ENCODE measurements at regions not wholly inside any gene's neighbourhood (a gene's known extent, or its start where the extent isn't known, plus 50 kb on each side); places are given as distances from the start of the nearest gene placed in this dataset.

DNA sequence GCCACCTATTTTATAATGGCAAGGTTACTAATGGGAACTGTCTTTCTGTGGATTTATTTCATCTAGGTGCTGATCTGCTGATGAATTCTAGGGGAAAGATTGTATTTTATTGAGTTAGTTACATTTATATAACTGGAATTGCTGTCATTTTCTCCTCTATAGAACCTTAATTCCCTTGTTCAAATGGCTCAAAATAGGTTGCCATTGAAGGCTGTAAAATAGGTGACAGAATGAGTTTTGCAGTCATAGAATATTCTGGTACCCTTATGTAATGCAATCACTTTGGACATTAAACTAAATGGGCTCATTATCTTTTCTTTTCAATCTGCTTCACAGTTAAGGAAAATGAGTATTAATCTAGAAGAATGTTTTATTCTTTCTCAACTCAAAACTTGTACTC, 131.0 kb downstream of the CTH start:
- no peak overlapping the region for H3K27ac ChIP-seq (ENCODE audit: low read length)
- no peak for DNase-seq

DNA sequence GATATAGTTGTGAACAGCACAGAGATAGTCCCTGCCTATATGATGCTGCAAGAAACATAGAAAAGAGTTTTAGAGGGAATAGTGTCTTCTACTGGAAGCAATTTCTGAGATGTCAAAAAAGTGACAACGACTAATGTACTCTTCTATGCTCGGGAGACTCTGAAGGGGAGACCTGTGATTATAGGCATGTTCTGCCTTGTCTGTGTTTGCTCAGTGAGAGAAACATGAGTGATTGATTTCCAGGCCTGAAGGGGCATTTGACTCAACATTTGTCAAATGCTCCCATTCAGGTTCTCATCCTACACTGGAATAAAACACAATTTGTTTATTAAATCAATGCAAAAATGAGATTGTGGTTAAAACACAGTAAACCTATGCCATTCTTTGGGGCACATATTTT, 131.8 kb downstream of the CTH start:
- H3K9me3 ChIP-seq (ENCODE audit: low read length) = no peaks in the 10 kb centered on the region
- no peaks in the 10 kb centered on the region for H4K20me1 ChIP-seq (ENCODE audit: insufficient read depth, low read depth, low read length)
- H3K4me1 ChIP-seq (ENCODE audit: low read length) = no peaks in the 10 kb centered on the region
- DNase-seq = no peak
- H3K79me2 ChIP-seq (ENCODE audit: low read length) = no peaks in the 10 kb centered on the region
- H3K36me3 ChIP-seq (ENCODE audit: insufficient read depth, low read length) = no peaks in the 10 kb centered on the region
- no peaks in the 10 kb centered on the region for H3K27me3 ChIP-seq (ENCODE audit: low read length)
- no peak overlapping the region for H3K9ac ChIP-seq (ENCODE audit: low read length)
- no peak overlapping the region for H3K27ac ChIP-seq (ENCODE audit: low read length)
- H2AFZ ChIP-seq (ENCODE audit: low read length) = no peak overlapping the region
- H3K4me2 ChIP-seq (ENCODE audit: low read depth, low read length, poor library complexity, severe bottlenecking) = no peak overlapping the region
- H3K4me3 ChIP-seq (ENCODE audit: low read length) = no peak overlapping the region
- no peaks in the 10 kb centered on the region for H3K9me2 ChIP-seq (replicated peaks; ENCODE audit: insufficient read depth, low read length)

More for the DNA sequence above, 131.0 kb downstream of the CTH start:
- no peaks in the 10 kb centered on the region for H3K79me2 ChIP-seq (ENCODE audit: low read length)
- H3K4me3 ChIP-seq (ENCODE audit: low read length) = no peak overlapping the region
- no peaks in the 10 kb centered on the region for H3K9me2 ChIP-seq (replicated peaks; ENCODE audit: insufficient read depth, low read length)
- no peaks in the 10 kb centered on the region for H4K20me1 ChIP-seq (ENCODE audit: insufficient read depth, low read depth, low read length)
- H3K9me3 ChIP-seq (ENCODE audit: low read length) = no peaks in the 10 kb centered on the region
- H2AFZ ChIP-seq (ENCODE audit: low read length) = no peak overlapping the region
- no peak overlapping the region for H3K4me2 ChIP-seq (ENCODE audit: low read depth, low read length, poor library complexity, severe bottlenecking)
- H3K9ac ChIP-seq (ENCODE audit: low read length) = no peak overlapping the region
- H3K36me3 ChIP-seq (ENCODE audit: insufficient read depth, low read length) = no peaks in the 10 kb centered on the region
- no peaks in the 10 kb centered on the region for H3K4me1 ChIP-seq (ENCODE audit: low read length)
- H3K27me3 ChIP-seq (ENCODE audit: low read length) = no peaks in the 10 kb centered on the region

DNA sequence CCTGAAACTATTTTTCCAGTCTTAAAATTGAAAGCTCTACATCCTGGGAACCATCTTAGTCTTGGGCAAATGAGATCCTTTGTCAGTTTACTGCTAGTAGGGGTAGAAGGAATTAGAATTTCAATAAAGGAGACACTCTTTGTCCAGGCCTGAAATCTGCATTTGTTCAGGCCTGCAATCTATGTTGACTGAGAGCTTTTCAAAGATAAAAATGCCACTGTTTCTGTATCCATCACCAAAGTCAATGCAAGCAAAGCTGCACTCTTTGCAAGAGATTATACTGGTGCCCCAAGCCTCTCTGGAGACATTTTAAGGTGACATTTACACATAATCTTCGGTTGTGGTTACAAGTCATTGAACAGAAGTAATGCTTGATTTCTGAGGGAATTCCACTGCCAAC, 135.7 kb downstream of the CTH start:
- DNase-seq = no peak
- H3K4me2 ChIP-seq (ENCODE audit: low read depth, low read length, poor library complexity, severe bottlenecking) = no peak overlapping the region
- no peaks in the 10 kb centered on the region for H3K79me2 ChIP-seq (ENCODE audit: low read length)
- no peaks in the 10 kb centered on the region for H4K20me1 ChIP-seq (ENCODE audit: insufficient read depth, low read depth, low read length)
- H3K27me3 ChIP-seq (ENCODE audit: low read length) = no peaks in the 10 kb centered on the region
- H3K36me3 ChIP-seq (ENCODE audit: insufficient read depth, low read length) = no peaks in the 10 kb centered on the region
- H3K9ac ChIP-seq (ENCODE audit: low read length) = no peak overlapping the region
- H2AFZ ChIP-seq (ENCODE audit: low read length) = no peak overlapping the region
- H3K4me3 ChIP-seq (ENCODE audit: low read length) = no peak overlapping the region
- H3K27ac ChIP-seq (ENCODE audit: low read length) = no peak overlapping the region
- no peaks in the 10 kb centered on the region for H3K4me1 ChIP-seq (ENCODE audit: low read length)
- no peaks in the 10 kb centered on the region for H3K9me3 ChIP-seq (ENCODE audit: low read length)
- H3K9me2 ChIP-seq (replicated peaks; ENCODE audit: insufficient read depth, low read length) = no peaks in the 10 kb centered on the region

DNA sequence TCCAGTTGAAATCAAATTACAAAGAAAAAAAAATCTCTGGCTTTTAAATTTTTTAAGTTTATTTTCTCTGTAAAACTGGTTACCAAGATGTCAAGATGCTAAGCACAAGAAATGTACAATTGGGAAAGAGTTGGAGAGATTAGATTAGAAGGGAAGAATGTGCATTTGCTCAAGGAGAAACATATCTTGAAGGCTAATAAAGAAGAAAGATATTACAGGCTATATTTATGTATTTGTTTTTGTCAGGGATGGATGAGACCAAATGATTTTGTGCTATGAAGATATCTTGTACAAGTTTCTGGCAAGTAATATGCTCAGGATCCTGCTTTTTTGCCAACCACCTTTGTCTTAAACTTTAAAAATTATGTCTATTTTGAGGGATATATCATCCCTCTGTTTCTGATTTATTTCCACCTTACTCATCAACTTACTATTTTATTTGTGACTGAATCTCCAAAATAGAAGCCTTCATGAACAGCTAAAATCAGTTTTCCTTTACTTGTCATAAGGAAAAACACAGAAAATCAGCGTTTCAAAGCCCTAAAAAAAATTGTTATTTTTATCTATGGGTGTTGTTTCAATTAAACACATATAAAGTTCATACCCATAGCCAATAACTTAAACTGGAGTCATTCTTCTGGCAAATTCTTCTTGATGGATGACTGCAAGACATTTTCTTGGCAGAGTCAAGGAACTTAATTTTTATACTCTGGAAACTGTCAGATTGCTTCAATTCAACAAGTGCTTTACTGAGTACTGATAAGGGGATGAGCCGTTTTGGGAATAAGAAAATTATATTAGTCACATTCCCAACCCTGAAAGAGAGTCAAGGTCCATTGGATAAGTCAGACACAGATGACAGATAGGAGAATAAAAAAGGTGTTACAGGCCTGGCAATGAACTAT, 141.8 kb downstream of the CTH start:
- no peak overlapping the region for H3K4me2 ChIP-seq (ENCODE audit: low read depth, low read length, poor library complexity, severe bottlenecking)
- H4K20me1 ChIP-seq (ENCODE audit: insufficient read depth, low read depth, low read length) = no peaks in the 10 kb centered on the region
- no peak overlapping the region for H3K27ac ChIP-seq (ENCODE audit: low read length)
- no peaks in the 10 kb centered on the region for H3K79me2 ChIP-seq (ENCODE audit: low read length)
- H3K9me3 ChIP-seq (ENCODE audit: low read length) = no peaks in the 10 kb centered on the region
- H2AFZ ChIP-seq (ENCODE audit: low read length) = no peak overlapping the region
- no peaks in the 10 kb centered on the region for H3K36me3 ChIP-seq (ENCODE audit: insufficient read depth, low read length)
- H3K9ac ChIP-seq (ENCODE audit: low read length) = no peak overlapping the region
- no peaks in the 10 kb centered on the region for H3K27me3 ChIP-seq (ENCODE audit: low read length)
- H3K4me1 ChIP-seq (ENCODE audit: low read length) = no peaks in the 10 kb centered on the region
- H3K9me2 ChIP-seq (replicated peaks; ENCODE audit: insufficient read depth, low read length) = no peaks in the 10 kb centered on the region
- no peak overlapping the region for H3K4me3 ChIP-seq (ENCODE audit: low read length)
- DNase-seq = no peak

DNA sequence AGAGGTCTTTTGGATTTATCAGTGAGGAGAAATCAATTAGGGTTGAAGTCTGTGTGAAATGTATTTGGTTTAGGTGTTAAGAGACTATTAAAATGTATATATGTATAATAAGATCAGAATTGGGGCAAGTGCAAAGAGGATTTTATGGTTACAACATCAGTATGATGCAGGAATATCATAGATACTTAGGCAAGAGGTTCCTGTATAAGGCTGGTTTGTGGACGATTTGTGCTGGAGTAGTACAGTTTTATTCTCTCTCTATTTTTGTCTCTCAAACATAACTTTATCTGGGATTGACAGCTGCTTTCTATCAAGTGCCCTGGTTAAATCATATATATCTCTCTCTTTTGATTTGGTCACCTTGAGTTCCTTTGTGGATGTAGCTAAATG, 142.5 kb downstream of the CTH start:
- Histone ChIP-seq H3K4me1 (ENCODE audit: low read length) (no peaks in the 10 kb centered on the region), H3K4me3 (ENCODE audit: low read length) (no peak overlapping the region), H3K9ac (ENCODE audit: low read length) (no peak overlapping the region), H3K79me2 (ENCODE audit: low read length) (no peaks in the 10 kb centered on the region), H3K9me2 (replicated peaks; ENCODE audit: insufficient read depth, low read length) (no peaks in the 10 kb centered on the region), H2AFZ (ENCODE audit: low read length) (no peak overlapping the region), H3K36me3 (ENCODE audit: insufficient read depth, low read length) (no peaks in the 10 kb centered on the region), H3K9me3 (ENCODE audit: low read length) (no peaks in the 10 kb centered on the region), H3K27me3 (ENCODE audit: low read length) (no peaks in the 10 kb centered on the region), H3K27ac (ENCODE audit: low read length) (no peak overlapping the region), H4K20me1 (ENCODE audit: insufficient read depth, low read depth, low read length) (no peaks in the 10 kb centered on the region), H3K4me2 (ENCODE audit: low read depth, low read length, poor library complexity, severe bottlenecking) (no peak overlapping the region)
- DNase-seq = no peak

DNA sequence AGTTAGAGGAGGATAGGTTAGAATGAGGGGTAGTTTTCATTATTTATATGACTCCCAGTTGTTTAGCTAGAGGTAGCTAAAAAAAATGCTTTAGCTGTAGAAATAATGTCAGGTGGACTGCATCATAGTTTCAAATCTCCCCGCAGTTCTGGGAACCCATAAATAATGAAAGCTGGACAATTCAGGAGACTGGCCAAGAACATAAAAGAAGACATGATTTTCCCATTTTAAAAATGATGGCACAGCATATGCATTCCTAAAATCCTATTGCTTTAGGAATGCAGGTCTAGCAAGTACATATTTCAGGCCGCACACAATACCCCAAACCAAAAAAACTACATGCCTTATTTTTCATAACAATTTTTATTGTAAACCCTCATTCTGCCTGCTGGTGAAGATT, 143.3 kb downstream of the CTH start:
- H2AFZ ChIP-seq (ENCODE audit: low read length) = no peak overlapping the region

DNA sequence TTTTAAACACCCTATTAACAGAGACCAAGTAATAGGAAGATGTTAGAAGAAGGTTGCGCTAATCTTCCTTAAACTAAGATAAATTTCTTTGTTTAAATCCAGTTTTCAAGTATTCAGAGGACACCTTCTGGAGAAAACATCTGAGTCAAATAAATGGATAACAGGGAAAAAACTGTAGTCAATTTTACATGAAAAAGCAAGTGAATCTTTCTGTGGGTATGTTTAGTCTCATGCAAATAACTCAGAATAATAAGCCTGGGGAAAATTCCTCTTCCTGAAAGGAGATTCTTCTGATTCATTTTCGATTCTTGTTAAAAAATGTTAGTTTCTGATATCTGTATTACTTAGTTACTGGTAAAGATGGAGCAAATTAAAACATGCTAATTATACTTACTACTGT, 145.5 kb downstream of the CTH start:
- Histone ChIP-seq H3K9ac (ENCODE audit: low read length) (no peak overlapping the region), H3K9me2 (replicated peaks; ENCODE audit: insufficient read depth, low read length) (no peaks in the 10 kb centered on the region)

More for the DNA sequence above, 143.3 kb downstream of the CTH start:
- no peaks in the 10 kb centered on the region for H3K79me2 ChIP-seq (ENCODE audit: low read length)
- no peak overlapping the region for H3K4me2 ChIP-seq (ENCODE audit: low read depth, low read length, poor library complexity, severe bottlenecking)
- H3K9me3 ChIP-seq (ENCODE audit: low read length) = no peaks in the 10 kb centered on the region
- H3K27ac ChIP-seq (ENCODE audit: low read length) = no peak overlapping the region
- H3K27me3 ChIP-seq (ENCODE audit: low read length) = no peaks in the 10 kb centered on the region
- H3K9ac ChIP-seq (ENCODE audit: low read length) = no peak overlapping the region
- H3K4me3 ChIP-seq (ENCODE audit: low read length) = no peak overlapping the region
- H4K20me1 ChIP-seq (ENCODE audit: insufficient read depth, low read depth, low read length) = no peaks in the 10 kb centered on the region
- no peak for DNase-seq
- H3K4me1 ChIP-seq (ENCODE audit: low read length) = no peaks in the 10 kb centered on the region
- no peaks in the 10 kb centered on the region for H3K36me3 ChIP-seq (ENCODE audit: insufficient read depth, low read length)
- H3K9me2 ChIP-seq (replicated peaks; ENCODE audit: insufficient read depth, low read length) = no peaks in the 10 kb centered on the region

DNA sequence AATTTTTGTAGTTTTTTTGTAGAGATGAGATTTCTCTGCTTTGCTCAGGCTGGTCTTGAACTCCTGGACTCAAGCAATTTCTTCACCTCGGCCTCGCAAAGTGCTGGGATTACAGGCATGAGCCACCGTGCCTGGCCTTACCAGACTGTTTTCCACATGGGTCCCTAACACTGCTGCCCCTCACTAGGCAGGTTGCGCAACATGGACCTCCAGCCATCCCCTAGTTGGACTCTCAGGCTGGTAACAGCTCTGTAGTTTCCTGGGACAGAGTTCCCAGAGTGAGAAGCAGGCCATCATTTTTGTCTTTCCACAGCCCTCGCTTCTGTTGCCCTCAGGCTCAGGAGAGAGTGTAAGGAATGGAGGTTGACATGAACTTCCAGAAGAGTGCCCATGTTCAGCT, 156.1 kb downstream of the CTH start:
- no peak overlapping the region for H3K9ac ChIP-seq (ENCODE audit: low read length)
- no peak for DNase-seq
- H3K9me3 ChIP-seq (ENCODE audit: low read length) = no peaks in the 10 kb centered on the region
- no peak overlapping the region for H3K4me2 ChIP-seq (ENCODE audit: low read depth, low read length, poor library complexity, severe bottlenecking)
- H3K79me2 ChIP-seq (ENCODE audit: low read length) = no peaks in the 10 kb centered on the region
- no peak overlapping the region for H3K27ac ChIP-seq (ENCODE audit: low read length)
- no peaks in the 10 kb centered on the region for H3K4me1 ChIP-seq (ENCODE audit: low read length)
- H3K4me3 ChIP-seq (ENCODE audit: low read length) = no peak overlapping the region
- H3K27me3 ChIP-seq (ENCODE audit: low read length) = no peaks in the 10 kb centered on the region
- H3K36me3 ChIP-seq (ENCODE audit: insufficient read depth, low read length) = no peaks in the 10 kb centered on the region
- H3K9me2 ChIP-seq (replicated peaks; ENCODE audit: insufficient read depth, low read length) = no peaks in the 10 kb centered on the region
- H4K20me1 ChIP-seq (ENCODE audit: insufficient read depth, low read depth, low read length) = no peaks in the 10 kb centered on the region
- H2AFZ ChIP-seq (ENCODE audit: low read length) = no peak overlapping the region

More for the DNA sequence above, 145.5 kb downstream of the CTH start:
- Histone ChIP-seq H3K4me1 (ENCODE audit: low read length) (no peaks in the 10 kb centered on the region), H3K9me3 (ENCODE audit: low read length) (no peaks in the 10 kb centered on the region), H3K36me3 (ENCODE audit: insufficient read depth, low read length) (no peaks in the 10 kb centered on the region), H3K4me3 (ENCODE audit: low read length) (no peak overlapping the region), H4K20me1 (ENCODE audit: insufficient read depth, low read depth, low read length) (no peaks in the 10 kb centered on the region), H3K4me2 (ENCODE audit: low read depth, low read length, poor library complexity, severe bottlenecking) (no peak overlapping the region), H3K79me2 (ENCODE audit: low read length) (no peaks in the 10 kb centered on the region), H2AFZ (ENCODE audit: low read length) (no peak overlapping the region), H3K27me3 (ENCODE audit: low read length) (no peaks in the 10 kb centered on the region), H3K27ac (ENCODE audit: low read length) (no peak overlapping the region)
- no peak for DNase-seq
